Neural progenitor cell (in vitro differentiated cells): ENCODE measurements at regions not wholly inside any gene's neighbourhood (a gene's known extent, or its start where the extent isn't known, plus 50 kb on each side); places are given as distances from the start of the nearest gene placed in this dataset.

Experiments
- DNase-seq: peaks from one replicate; pipeline ENCODE4 v3.0.0-alpha.2; 2016; ENCODE audit warnings: low spot score
- H2AFZ ChIP-seq: fragments of 200-600 bp; sonication (generic); replicated peaks from 2 replicates; pipeline ENCODE4 v1.6.1; 2016; ENCODE audit warnings: antibody characterized with exemption
- H3F3A ChIP-seq: fragments of 200-600 bp; sonication (generic); 2 replicates; pipeline ENCODE4 v1.6.1; 2016; ENCODE audit warnings: antibody characterized with exemption, low read depth
- H3K27ac ChIP-seq: fragments of 200-600 bp; sonication (generic); 2 replicates; pipeline ENCODE4 v1.5.1; 2016; ENCODE audit warnings: mild to moderate bottlenecking
- H3K27me3 ChIP-seq: fragments of 200-600 bp; sonication (generic); 2 replicates; pipeline ENCODE4 v1.6.1; 2016; ENCODE audit warnings: mild to moderate bottlenecking, moderate library complexity
- H3K36me3 ChIP-seq: fragments of 200-600 bp; sonication (generic); 2 replicates; pipeline ENCODE4 v1.5.1; 2016
- H3K4me1 ChIP-seq: fragments of 200-600 bp; sonication (generic); 2 replicates; pipeline ENCODE4 v1.6.1; 2016; ENCODE audit warnings: mixed run types
- H3K4me2 ChIP-seq: fragments of 200-600 bp; sonication (generic); 2 replicates; pipeline ENCODE4 v1.6.1; 2016
- H3K4me3 ChIP-seq: fragments of 200-600 bp; sonication (generic); 2 replicates; pipeline ENCODE4 v1.5.1; 2016
- H3K79me2 ChIP-seq: fragments of 200-600 bp; sonication (generic); 2 replicates; pipeline ENCODE4 v1.6.1; 2016; ENCODE audit warnings: low read depth
- H3K9ac ChIP-seq: fragments of 200-600 bp; sonication (generic); 2 replicates; pipeline ENCODE4 v1.6.1; 2016
- H3K9me3 ChIP-seq: fragments of 200-600 bp; sonication (generic); 2 replicates; pipeline ENCODE4 v1.5.1; 2016; ENCODE audit warnings: low read depth
- H4K20me1 ChIP-seq: fragments of 200-600 bp; sonication (generic); 2 replicates; pipeline ENCODE4 v1.6.1; 2016; ENCODE audit warnings: low read depth
- H3K27ac Mint-ChIP-seq: 3 replicates; pipeline ENCODE4 v1.8.0; 2021; ENCODE audit warnings: mixed read lengths
- H3K27me3 Mint-ChIP-seq: 2 replicates; pipeline ENCODE4 v1.8.0; 2022; ENCODE audit warnings: low read depth, mild to moderate bottlenecking, inconsistent platforms, moderate library complexity, mixed read lengths; ENCODE audit not compliant: insufficient read depth
- H3K36me3 Mint-ChIP-seq: 3 replicates; pipeline ENCODE4 v1.8.0; 2021; ENCODE audit warnings: mixed read lengths
- H3K4me1 Mint-ChIP-seq: 3 replicates; pipeline ENCODE4 v1.8.0; 2021; ENCODE audit warnings: mixed read lengths
- H3K4me3 Mint-ChIP-seq: 3 replicates; pipeline ENCODE4 v1.8.0; 2021; ENCODE audit warnings: mild to moderate bottlenecking, moderate library complexity, mixed read lengths
- H3K9me3 Mint-ChIP-seq: 3 replicates; pipeline ENCODE4 v1.8.0; 2020; ENCODE audit warnings: mixed read lengths
- CTCF ChIP-seq: fragments of 200-600 bp; sonication (generic); IDR thresholded peaks from 2 replicates; pipeline ENCODE4 v1.5.1; 2017; ENCODE audit warnings: antibody characterized with exemption, mild to moderate bottlenecking
- EZH2 ChIP-seq: fragments of 200-600 bp; sonication (generic); IDR thresholded peaks from 2 replicates; pipeline ENCODE4 v1.6.1; 2017; ENCODE audit warnings: antibody characterized with exemption, mild to moderate bottlenecking, moderate library complexity
- EZH2phosphoT487 ChIP-seq: fragments of 200-600 bp; sonication (generic); IDR thresholded peaks from 2 replicates; pipeline ENCODE4 v1.6.1; 2017; ENCODE audit warnings: antibody characterized with exemption

DNA sequence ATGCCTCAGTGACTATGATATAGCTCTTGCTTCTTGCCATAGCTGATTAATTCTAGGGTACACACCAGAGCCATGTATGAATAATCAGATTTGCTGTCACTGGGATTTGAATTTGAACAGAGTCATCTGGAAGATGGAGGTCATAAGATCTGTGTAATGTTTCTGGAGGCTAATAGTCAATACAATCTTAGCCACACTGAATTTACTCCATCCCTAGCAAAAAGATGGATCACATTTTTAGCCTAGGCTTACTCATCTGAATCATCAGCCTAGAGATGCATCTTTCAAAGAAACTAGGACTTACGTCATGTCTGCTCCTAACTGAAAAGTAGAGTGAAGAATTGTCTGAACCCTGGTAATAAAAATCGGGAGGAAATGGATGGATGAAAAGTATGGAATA, 142.3 kb upstream of the ZNF804B start:
- Histone ChIP-seq H3F3A (no peaks in the 10 kb centered on the region), H3K9me3 (no peaks in the 10 kb centered on the region), H3K79me2 (no peaks in the 10 kb centered on the region), H3K36me3 (no peaks in the 10 kb centered on the region), H3K9ac (no peak overlapping the region), H3K27ac (no peak overlapping the region), H3K4me2 (no peak overlapping the region), H3K4me1 (no peaks in the 10 kb centered on the region), H3K27me3 (no peaks in the 10 kb centered on the region), H4K20me1 (no peaks in the 10 kb centered on the region), H3K4me3 (no peak overlapping the region), H2AFZ (no peak overlapping the region)
- Mint-ChIP-seq H3K36me3 (no peaks in the 10 kb centered on the region), H3K4me3 (no peak overlapping the region), H3K27ac (no peak overlapping the region), H3K4me1 (no peaks in the 10 kb centered on the region), H3K9me3 (no peaks in the 10 kb centered on the region), H3K27me3 (no peaks in the 10 kb centered on the region)
- no peak for DNase-seq
- TF ChIP-seq CTCF (no peak), EZH2phosphoT487 (no peak), EZH2 (no peak)

DNA sequence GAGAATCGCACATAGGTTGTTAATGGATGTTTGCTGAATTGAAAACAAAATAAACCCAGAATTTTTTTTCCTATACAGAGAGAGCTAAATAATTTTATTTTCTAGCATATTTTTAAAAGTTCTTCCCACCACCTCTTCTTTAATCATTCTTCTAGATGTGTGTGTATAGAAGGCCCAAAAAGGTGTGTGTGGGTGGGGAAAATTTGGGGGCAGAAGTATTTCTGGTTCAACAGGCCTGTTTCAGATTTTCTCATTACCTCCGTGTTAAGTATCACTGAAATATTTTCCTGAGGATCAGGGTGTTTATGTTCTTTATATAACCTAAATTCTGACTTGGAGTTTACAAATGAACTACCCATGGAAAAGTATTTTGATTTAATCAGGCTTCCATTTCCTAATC, 144.2 kb upstream of the ZNF804B start:
- no peaks in the 10 kb centered on the region for H3K27me3 Mint-ChIP-seq
- no peaks in the 10 kb centered on the region for H3K9me3 Mint-ChIP-seq
- H3K4me1 Mint-ChIP-seq: no peaks in the 10 kb centered on the region
- H3K27ac ChIP-seq: no peak overlapping the region
- no peaks in the 10 kb centered on the region for H3K36me3 Mint-ChIP-seq
- H2AFZ ChIP-seq: no peak overlapping the region
- H3K9ac ChIP-seq: no peak overlapping the region
- H4K20me1 ChIP-seq: no peaks in the 10 kb centered on the region
- TF ChIP-seq EZH2phosphoT487 (no peak), EZH2 (no peak), CTCF (no peak)
- H3K4me2 ChIP-seq: no peak overlapping the region
- H3K4me3 ChIP-seq: no peak overlapping the region
- H3K9me3 ChIP-seq: no peaks in the 10 kb centered on the region
- no peaks in the 10 kb centered on the region for H3F3A ChIP-seq
- no peaks in the 10 kb centered on the region for H3K79me2 ChIP-seq
- H3K4me1 ChIP-seq: no peaks in the 10 kb centered on the region
- no peaks in the 10 kb centered on the region for H3K36me3 ChIP-seq
- H3K27me3 ChIP-seq: no peaks in the 10 kb centered on the region
- no peak overlapping the region for H3K27ac Mint-ChIP-seq
- H3K4me3 Mint-ChIP-seq: no peak overlapping the region
- DNase-seq: no peak

GRCh38 chr7:88614736-88615135, 144.8 kb upstream of the ZNF804B start:
- Mint-ChIP-seq H3K27ac (no peak overlapping the region), H3K9me3 (no peaks in the 10 kb centered on the region), H3K27me3 (no peaks in the 10 kb centered on the region), H3K4me1 (no peaks in the 10 kb centered on the region), H3K4me3 (no peak overlapping the region), H3K36me3 (no peaks in the 10 kb centered on the region)
- Histone ChIP-seq H3K27ac (no peak overlapping the region), H3K36me3 (no peaks in the 10 kb centered on the region), H3F3A (no peaks in the 10 kb centered on the region), H3K9me3 (no peaks in the 10 kb centered on the region), H3K9ac (no peak overlapping the region), H3K79me2 (no peaks in the 10 kb centered on the region), H3K4me3 (no peak overlapping the region), H3K27me3 (no peaks in the 10 kb centered on the region), H2AFZ (no peak overlapping the region), H3K4me2 (no peak overlapping the region), H3K4me1 (no peaks in the 10 kb centered on the region), H4K20me1 (no peaks in the 10 kb centered on the region)
- TF ChIP-seq EZH2 (no peak), CTCF (no peak), EZH2phosphoT487 (no peak)
- DNase-seq: no peak

DNA sequence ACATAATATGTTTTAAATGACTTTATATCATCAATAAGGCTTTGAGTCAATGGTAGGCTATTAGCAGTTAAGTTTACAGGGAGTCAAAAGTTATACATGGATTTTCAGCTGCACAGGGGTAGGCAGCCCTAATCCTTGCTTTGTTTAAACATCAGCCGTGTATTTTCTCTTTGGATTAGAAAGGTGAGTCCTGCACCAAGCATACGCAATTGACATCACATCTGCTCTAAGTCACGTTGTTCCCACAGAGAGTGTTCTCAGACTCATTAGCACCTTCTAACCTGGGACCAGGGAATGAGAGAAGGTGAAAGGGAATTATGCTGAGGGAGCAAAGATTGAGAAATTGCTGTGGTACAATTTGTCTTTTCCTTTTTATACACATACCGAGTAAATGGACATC, 148.6 kb upstream of the ZNF804B start:
- Histone ChIP-seq H3K79me2 (no peaks in the 10 kb centered on the region), H3K27me3 (no peaks in the 10 kb centered on the region), H3K4me1 (no peaks in the 10 kb centered on the region), H3K27ac (no peak overlapping the region), H3K9ac (no peak overlapping the region), H3K4me2 (no peak overlapping the region), H3K4me3 (no peak overlapping the region), H2AFZ (no peak overlapping the region), H3K9me3 (no peaks in the 10 kb centered on the region), H3F3A (no peaks in the 10 kb centered on the region), H3K36me3 (no peaks in the 10 kb centered on the region), H4K20me1 (no peaks in the 10 kb centered on the region)
- no peaks in the 10 kb centered on the region for H3K27me3 Mint-ChIP-seq
- no peaks in the 10 kb centered on the region for H3K4me1 Mint-ChIP-seq
- TF ChIP-seq CTCF (no peak), EZH2 (no peak), EZH2phosphoT487 (no peak)
- no peaks in the 10 kb centered on the region for H3K36me3 Mint-ChIP-seq
- DNase-seq: no peak
- H3K9me3 Mint-ChIP-seq: no peaks in the 10 kb centered on the region
- no peak overlapping the region for H3K4me3 Mint-ChIP-seq
- H3K27ac Mint-ChIP-seq: no peak overlapping the region
